Right lobe of liver (tissue), 6 donors: ENCODE measurements at regions not wholly inside any gene's neighbourhood (a gene's known extent, or its start where the extent isn't known, plus 50 kb on each side); places are given as distances from the start of the nearest gene placed in this dataset.

Experiments used
- ATAC-seq, 4 donors: fragments of 200-7000 bp; cut with Tn5 transposase; one replicate each; pipeline ENCODE4 v1.9.1; 2020; ENCODE audit warnings: mild to moderate bottlenecking in 4 of 4, moderate library complexity in 4 of 4
- DNase-seq, 3 donors: peaks; one replicate each; pipeline ENCODE4 v3.0.0-alpha.2; 2020
- H3K27ac ChIP-seq, 3 donors: fragments of 200-600 bp; one replicate each; pipeline ENCODE4 v1.8.0; 2022
- H3K27me3 ChIP-seq, 2 donors: fragments of 200-600 bp; one replicate each; pipeline ENCODE4 v1.8.0; 2022
- H3K36me3 ChIP-seq, 4 donors: fragments of 200-600 bp; sonication (generic) in 1 of 4; one replicate each; pipeline versions ENCODE4 v1.5.1 to v1.8.0; 2017 to 2022; ENCODE audit warnings: control low read depth in 1 of 4
- H3K4me1 ChIP-seq, 4 donors: fragments of 200-600 bp; sonication (generic) in 1 of 4; one replicate each; pipeline versions ENCODE4 v1.5.1 to v1.8.0; 2017 to 2022; ENCODE audit warnings: control low read depth in 1 of 4
- H3K4me3 ChIP-seq, 3 donors: fragments of 200-600 bp; one replicate each; pipeline ENCODE4 v1.8.0; 2022
- H3K9me3 ChIP-seq, 4 donors: fragments of 200-600 bp; sonication (generic) in 1 of 4; one replicate each; pipeline versions ENCODE4 v1.5.1 to v1.8.0; 2017 to 2022; ENCODE audit warnings: control low read depth in 1 of 4
- CTCF ChIP-seq, 4 donors: fragments of 200-600 bp in 3 of 4; fragments of 450-650 bp in 1 of 4; IDR thresholded peaks; one replicate each; pipeline versions ENCODE4 v1.5.1 to v1.8.0; 2016 to 2022; ENCODE audit warnings: antibody characterized with exemption in 4 of 4, mild to moderate bottlenecking in 2 of 4
- POLR2A ChIP-seq: fragments of 450-650 bp; IDR thresholded peaks from one replicate; pipeline ENCODE4 v1.6.1; 2017; ENCODE audit warnings: antibody characterized with exemption, mild to moderate bottlenecking
- WGBS: methylation state at CpG from one replicate; pipeline ENCODE4 v1.1.6; 2018; ENCODE audit warnings: low coverage, low lambda C conversion rate; ENCODE audit not compliant: insufficient coverage; ENCODE audit errors: missing lambda C conversion rate; 5-methylcytosine and 5-hydroxymethylcytosine counted together
- intact Hi-C, 2 donors: fragments of 100-400 bp; cut with DNase I; formaldehyde crosslinking; loops; one replicate each; pipeline versions ENCODE4 v1.11.2 to v1.14.1; 2022
- donor health status: DM: no; HTN: yes; CAD: no.
- donor health status: DM: no; HTN: no; CAD: no.
- donor health status: DM: no; HTN: no; CAD: no.
- donor health status: DM: no; HTN: yes; CAD: no.
- donor health status: DM: no; HTN: yes; CAD: no.

GRCh38 chr7:42432644-42433043 is 195.6 kb upstream of the GLI3 start:
- no peaks in the 10 kb centered on the region for H3K9me3 ChIP-seq
- no peak for TF ChIP-seq CTCF (IDR thresholded peaks at IDR 0.05)
- no peak overlapping the region for H3K27ac ChIP-seq
- H3K27me3 ChIP-seq = no peaks in the 10 kb centered on the region
- intact Hi-C loops = no loop called here
- ATAC-seq (no peak), DNase-seq (no peak)
- H3K36me3 ChIP-seq = no peaks in the 10 kb centered on the region
- 19% methylated on average over 1 of the region's 1 CpG for WGBS
- no peak overlapping the region for H3K4me3 ChIP-seq
- no peaks in the 10 kb centered on the region for H3K4me1 ChIP-seq

GRCh38 chr7:42431873-42432272 is 194.9 kb upstream of the GLI3 start:
- Histone ChIP-seq H3K4me1 (no peaks in the 10 kb centered on the region), H3K36me3 (no peaks in the 10 kb centered on the region), H3K27ac (no peak overlapping the region), H3K27me3 (no peaks in the 10 kb centered on the region), H3K4me3 (no peak overlapping the region), H3K9me3 (no peaks in the 10 kb centered on the region)
- WGBS = 46% methylated on average over 2 of the region's 2 CpGs
- TF ChIP-seq POLR2A = no peak
- TF ChIP-seq CTCF (IDR thresholded peaks at IDR 0.05) = no peak
- no peak for ATAC-seq
- intact Hi-C loops = no loop called here
- no peak for DNase-seq

- Histone ChIP-seq H3K36me3 (no peaks in the 10 kb centered on the region), H3K4me3 (no peak overlapping the region), H3K27me3 (no peaks in the 10 kb centered on the region), H3K4me1 (no peaks in the 10 kb centered on the region), H3K9me3 (no peaks in the 10 kb centered on the region), H3K27ac (no peak overlapping the region)
- 52% methylated on average over 4 of the region's 4 CpGs for WGBS
- intact Hi-C loops = no loop called here
- no peak for DNase-seq
- TF ChIP-seq CTCF (IDR thresholded peaks at IDR 0.05) (no peak), POLR2A (no peak)
- ATAC-seq = no peak
Observed at GRCh38 chr7:42429339-42429738, 192.3 kb upstream of the GLI3 start.

- intact Hi-C loops = no loop called here
- ATAC-seq (no peak), DNase-seq (no peak)
- no peaks in the 10 kb centered on the region for H3K9me3 ChIP-seq
- no peaks in the 10 kb centered on the region for H3K36me3 ChIP-seq
- H3K27me3 ChIP-seq = no peaks in the 10 kb centered on the region
- H3K27ac ChIP-seq = no peak overlapping the region
- WGBS = 30% methylated on average over 4 of the region's 4 CpGs
- H3K4me1 ChIP-seq = no peaks in the 10 kb centered on the region
- no peak overlapping the region for H3K4me3 ChIP-seq
- TF ChIP-seq POLR2A (no peak), CTCF (IDR thresholded peaks at IDR 0.05) (no peak)
Observed at GRCh38 chr7:42426163-42426562, 189.2 kb upstream of the GLI3 start.

GRCh38 chr7:42414941-42415505 is 178.0 kb upstream of the GLI3 start:
- H3K4me3 ChIP-seq = no peak overlapping the region
- ATAC-seq = no peak
- WGBS = 42% methylated on average over 4 of the region's 4 CpGs
- H3K36me3 ChIP-seq = no peaks in the 10 kb centered on the region
- TF ChIP-seq POLR2A (no peak), CTCF (IDR thresholded peaks at IDR 0.05) (no peak)
- H3K27me3 ChIP-seq = no peaks in the 10 kb centered on the region
- no peaks in the 10 kb centered on the region for H3K9me3 ChIP-seq
- no peaks in the 10 kb centered on the region for H3K4me1 ChIP-seq
- no peak for DNase-seq
- intact Hi-C loops = no loop called here
- H3K27ac ChIP-seq = no peak overlapping the region
